H1 (cell line): ENCODE measurements at regions not wholly inside any gene's neighbourhood (a gene's known extent, or its start where the extent isn't known, plus 50 kb on each side); places are given as distances from the start of the nearest gene placed in this dataset.

Experiments
- CBX8 ChIP-seq: fragments of 300-800, 300-1000 bp; sonication (generic); IDR thresholded peaks from 2 replicates; pipeline ENCODE4 v1.7.1; 2016; ENCODE audit warnings: low read depth, low read length, borderline replicate concordance
- CHD7 ChIP-seq: fragments of 300-600 bp; sonication (generic); IDR thresholded peaks from 2 replicates; pipeline ENCODE4 v1.7.1; 2012; ENCODE audit warnings: low read length, moderate library complexity, mild to moderate bottlenecking, inconsistent platforms; ENCODE audit not compliant: insufficient replicate concordance
- CREB1 ChIP-seq: IDR thresholded peaks from 2 replicates; pipeline ENCODE4 v1.6.1; 2012; ENCODE audit warnings: inconsistent platforms
- HDAC2 ChIP-seq, 2 experiments: fragments of 300-600 bp in 1 of 2; sonication (generic) in 1 of 2; IDR thresholded peaks; 2 replicates each; pipeline ENCODE4 v1.6.1; 2011 to 2012; ENCODE audit warnings: low read depth in 2 of 2, low read length in 2 of 2, mild to moderate bottlenecking in 2 of 2, moderate library complexity in 2 of 2, borderline replicate concordance in 1 of 2, inconsistent platforms in 1 of 2
- KDM4A ChIP-seq: IDR thresholded peaks from one replicate; pipeline ENCODE4 v1.7.1; 2012; ENCODE audit warnings: low read depth, mild to moderate bottlenecking, moderate library complexity, low read length, inconsistent platforms; ENCODE audit not compliant: severe bottlenecking
- RNF2 ChIP-seq: fragments of 200-900, 300-1000 bp; sonication (generic); IDR thresholded peaks from 2 replicates; pipeline ENCODE4 v1.7.1; 2016; ENCODE audit warnings: borderline replicate concordance, low read depth, mild to moderate bottlenecking, antibody characterized with exemption, low read length; ENCODE audit not compliant: poor library complexity, severe bottlenecking; ENCODE audit errors: missing control alignments
- SIRT6 ChIP-seq: IDR thresholded peaks from one replicate; pipeline ENCODE4 v1.7.1; 2012; ENCODE audit warnings: low read length, inconsistent platforms
- TBP ChIP-seq: IDR thresholded peaks from 2 replicates; pipeline ENCODE4 v1.6.1; 2011; ENCODE audit warnings: low read depth, low read length, improper control_type of control experiment
- YY1 ChIP-seq: IDR thresholded peaks from 2 replicates; pipeline ENCODE4 v1.6.1; 2011; ENCODE audit warnings: low read depth, mild to moderate bottlenecking, low read length

- TF ChIP-seq CHD7 = no peak
- no peak for TF ChIP-seq SIRT6
- no peak for TF ChIP-seq YY1
- no peak for TF ChIP-seq KDM4A
- TF ChIP-seq CBX8 = no peak
- TF ChIP-seq HDAC2 (IDR thresholded peaks at IDR 0.05; ENCODE audit: borderline replicate concordance in 1 of 2, low read depth in 2 of 2, low read length in 2 of 2) = no peak
- TF ChIP-seq CREB1 = no peak
- no peak for TF ChIP-seq TBP
- no peak for TF ChIP-seq RNF2
Measured at GRCh38 chr16:76857402-76857801, 333.6 kb upstream of the MON1B start (continued).
